ENCODE measurements at regions not wholly inside any gene's neighbourhood (a gene's known extent, or its start where the extent isn't known, plus 50 kb on each side); places are given as distances from the start of the nearest gene placed in this dataset.

GRCh38 chr2:198782734-198783133, 675.0 kb downstream of the SATB2 start:
- no peak for DNase-seq

- DNase-seq = no peak
These were observed 680.9 kb downstream of the SATB2 start for GRCh38 chr2:198776616-198777406.

GRCh38 chr2:198775737-198776136, 682.0 kb downstream of the SATB2 start:
- DNase-seq = no peak

- no peak for DNase-seq
These were observed 683.2 kb downstream of the SATB2 start for GRCh38 chr2:198774576-198774975.

DNA sequence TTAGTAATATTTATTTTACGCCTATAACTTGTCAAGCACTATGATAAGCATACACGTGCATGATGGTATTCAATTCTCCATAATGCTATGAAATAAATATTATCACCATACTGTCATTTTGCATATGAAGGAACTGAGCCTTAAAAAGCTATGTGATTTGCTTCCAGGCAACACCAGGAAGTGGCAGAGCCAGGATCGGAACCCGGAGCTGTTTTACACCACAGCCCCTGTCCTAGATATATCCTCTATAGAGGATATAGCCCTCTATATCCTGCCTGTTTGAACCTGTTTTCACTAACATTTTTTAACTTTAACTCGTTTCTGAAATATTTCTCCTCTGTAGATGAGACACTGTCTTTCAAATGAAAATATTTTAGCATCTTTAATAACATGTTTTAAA, 690.0 kb downstream of the SATB2 start:
- DNase-seq = no peak

DNA sequence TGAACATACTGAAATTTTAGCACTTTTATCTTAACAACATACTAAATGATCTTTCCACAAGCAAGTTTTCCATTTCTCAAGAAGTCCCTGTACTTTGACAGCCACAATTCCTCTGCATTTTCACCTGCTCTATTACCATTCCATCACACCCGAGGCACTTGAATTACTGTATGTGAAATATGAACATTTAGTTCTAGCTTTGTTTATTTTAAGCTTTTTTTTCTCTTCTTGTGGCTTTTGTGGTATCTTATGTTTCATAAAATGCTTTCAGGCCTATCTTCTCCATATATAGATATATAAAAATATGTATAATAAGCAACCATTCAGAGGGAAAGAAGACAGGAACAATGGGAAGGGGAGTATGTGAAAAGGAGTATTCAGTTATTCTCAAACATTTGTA, 693.9 kb downstream of the SATB2 start:
- no peak for DNase-seq

DNA sequence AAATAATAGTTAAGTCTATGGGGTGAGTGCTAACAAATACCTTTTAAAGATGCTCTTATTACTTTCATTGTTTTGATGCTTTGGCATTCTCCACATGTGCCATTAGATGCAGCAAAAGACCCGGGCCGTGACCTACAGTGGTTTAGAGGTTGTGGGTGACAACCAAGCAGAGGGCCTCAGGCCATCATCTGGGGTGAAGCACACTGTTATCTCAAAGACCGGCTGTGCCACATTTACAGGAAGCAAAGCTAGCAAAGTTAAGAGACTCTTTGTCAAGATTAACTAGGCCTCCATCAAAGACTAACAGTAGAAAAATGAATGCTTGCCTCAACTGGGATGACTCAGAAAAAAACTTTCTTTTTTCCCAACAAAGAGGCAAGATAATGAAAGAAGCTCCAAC, 695.3 kb downstream of the SATB2 start:
- DNase-seq = no peak

DNA sequence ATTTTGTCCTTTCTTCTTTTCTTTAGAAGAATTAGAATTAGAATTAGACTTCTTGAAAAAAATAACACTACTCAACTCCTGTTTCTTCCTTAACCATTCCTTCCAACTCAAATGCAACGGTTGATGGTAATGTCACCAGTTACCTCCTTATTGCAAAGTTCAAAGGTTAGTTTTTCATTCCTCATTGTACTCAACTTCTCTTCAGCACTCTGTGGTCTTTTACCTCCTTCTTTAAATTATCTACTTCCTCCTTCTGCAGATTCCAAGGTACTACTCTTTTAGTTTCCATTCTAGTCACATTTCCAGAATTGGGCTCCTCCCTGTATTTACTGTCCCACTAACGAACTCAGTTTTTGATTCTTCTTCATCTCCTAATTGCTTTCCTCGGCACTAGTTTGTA, 700.7 kb downstream of the SATB2 start:
- DNase-seq = no peak

GRCh38 chr2:198756166-198756565, 701.6 kb downstream of the SATB2 start:
- no peak for DNase-seq

GRCh38 chr2:198753101-198753500, 704.6 kb downstream of the SATB2 start:
- DNase-seq = no peak

DNA sequence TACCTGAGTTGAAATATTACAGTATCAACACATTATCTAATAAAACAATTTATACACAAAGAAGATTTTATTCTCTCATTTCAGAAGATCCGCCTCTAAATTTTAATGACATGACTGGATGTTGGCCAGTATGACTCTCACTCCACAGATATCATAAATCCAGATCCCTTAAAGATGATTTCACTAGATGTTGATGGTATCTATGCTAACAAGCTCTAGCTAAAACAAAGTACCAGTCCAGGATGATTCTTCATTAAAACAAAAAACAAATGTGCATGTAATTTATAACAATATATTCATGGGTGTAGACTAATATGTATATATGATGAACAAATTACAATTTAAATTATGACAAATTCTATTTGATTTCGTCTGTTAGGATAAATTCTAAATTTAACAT, 708.4 kb downstream of the SATB2 start:
- DNase-seq = no peak

DNA sequence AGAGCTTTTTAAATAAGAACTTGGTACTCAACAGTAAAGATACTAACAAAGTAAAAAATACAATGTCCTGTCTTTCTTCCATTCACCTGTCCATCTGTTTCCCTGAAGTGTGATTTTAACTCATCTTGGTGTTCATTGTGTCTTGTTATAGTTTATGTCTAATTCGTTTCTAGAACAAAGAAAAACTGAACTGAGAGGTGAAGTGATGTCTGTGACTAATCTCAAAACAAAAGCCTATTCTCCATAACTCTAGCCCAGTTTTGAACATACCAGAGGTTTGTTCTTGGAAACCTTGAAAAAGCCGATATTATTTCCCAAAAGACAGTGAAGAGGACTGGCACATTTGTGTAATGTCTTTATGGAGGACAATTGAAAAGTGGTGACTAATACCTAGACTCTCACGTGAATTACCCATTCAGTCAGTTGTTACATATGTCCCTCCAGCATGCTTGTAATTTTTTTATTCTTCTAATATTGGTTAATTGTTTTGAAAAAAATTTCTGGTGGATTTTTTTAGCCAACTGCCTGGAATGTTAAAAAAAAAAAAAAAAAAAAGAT, 725.8 kb downstream of the SATB2 start:
- no peak for DNase-seq

DNA sequence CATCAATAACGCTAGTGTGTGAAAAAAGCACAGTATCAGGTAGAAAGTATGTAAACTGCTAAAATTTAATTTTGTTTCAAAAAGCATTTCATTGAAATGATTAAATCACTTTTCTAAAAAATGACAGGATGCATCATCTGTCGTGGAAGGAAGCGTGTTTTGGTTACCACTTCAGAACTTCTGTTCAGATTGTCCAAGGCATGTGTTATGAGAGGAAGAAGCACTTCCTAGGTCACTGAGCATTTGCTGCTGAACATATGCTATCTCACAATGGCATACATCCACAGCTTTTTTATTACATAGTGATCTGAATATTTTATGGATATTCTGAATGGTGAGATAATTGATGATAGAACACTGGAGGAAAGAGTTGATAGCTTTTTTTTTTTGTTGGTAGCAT, 737.5 kb downstream of the SATB2 start:
- no peak for DNase-seq

DNA sequence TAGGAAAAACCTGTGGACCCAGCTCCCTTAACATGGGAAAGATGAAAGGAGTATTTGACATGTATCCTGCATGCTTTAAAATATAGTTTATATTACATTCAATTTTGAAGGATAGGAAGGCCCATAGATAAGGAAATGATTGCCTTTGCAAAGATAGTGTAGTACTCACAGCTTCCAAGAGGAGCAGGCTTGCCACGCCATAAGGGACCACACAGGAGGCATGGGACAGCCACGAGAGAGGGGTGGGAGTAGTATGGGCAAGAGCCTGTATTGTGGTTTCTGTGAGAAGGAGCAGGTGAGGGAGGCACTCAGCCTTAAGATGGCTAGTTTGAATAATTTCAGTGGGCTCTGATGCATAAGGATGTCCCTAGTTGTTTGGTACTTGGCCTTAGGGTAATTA, 740.3 kb downstream of the SATB2 start:
- no peak for DNase-seq

- DNase-seq = no peak
These were observed 742.4 kb downstream of the SATB2 start for GRCh38 chr2:198715302-198715835.

DNA sequence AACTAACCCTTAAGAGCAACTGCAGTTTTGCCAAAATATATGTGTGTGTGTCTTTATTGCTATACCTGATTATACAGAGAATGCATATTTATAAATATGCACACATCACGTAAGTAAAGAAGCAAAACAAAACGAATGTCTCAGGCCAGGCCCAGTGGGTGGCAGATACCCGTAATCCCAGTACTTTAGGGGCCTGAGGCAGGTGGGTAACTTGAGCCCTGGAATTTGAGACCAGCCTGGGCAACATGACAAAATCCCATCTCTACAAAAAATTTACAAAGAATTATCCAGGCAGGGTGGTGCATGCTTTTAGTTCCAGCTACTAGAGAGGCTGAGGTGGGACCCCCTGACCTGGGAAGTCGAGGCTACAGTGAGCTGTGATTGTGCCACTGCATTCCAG, 745.3 kb downstream of the SATB2 start:
- DNase-seq = no peak

GRCh38 chr2:198711484-198711883, 746.3 kb downstream of the SATB2 start:
- no peak for DNase-seq

DNA sequence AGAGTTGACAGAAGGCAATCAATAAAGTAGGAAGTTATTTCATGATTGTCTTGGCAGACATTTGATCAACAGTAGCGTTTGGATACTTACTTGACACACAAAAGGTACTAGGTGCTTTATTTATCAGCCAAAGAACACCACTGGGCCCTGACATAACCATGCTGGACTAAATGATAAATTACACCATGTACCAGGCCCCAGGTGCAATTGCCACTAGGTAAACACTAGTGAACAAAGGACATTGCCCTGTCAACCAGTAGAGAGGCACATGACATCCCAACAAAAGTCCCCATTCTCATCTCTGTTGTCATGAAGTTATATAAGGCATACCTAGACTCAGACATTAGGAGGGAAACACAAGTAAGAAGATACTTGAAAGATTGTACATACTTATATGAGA, 747.2 kb downstream of the SATB2 start:
- no peak for DNase-seq

- DNase-seq = no peak
These were observed 751.2 kb downstream of the SATB2 start for GRCh38 chr2:198706476-198707082.

DNA sequence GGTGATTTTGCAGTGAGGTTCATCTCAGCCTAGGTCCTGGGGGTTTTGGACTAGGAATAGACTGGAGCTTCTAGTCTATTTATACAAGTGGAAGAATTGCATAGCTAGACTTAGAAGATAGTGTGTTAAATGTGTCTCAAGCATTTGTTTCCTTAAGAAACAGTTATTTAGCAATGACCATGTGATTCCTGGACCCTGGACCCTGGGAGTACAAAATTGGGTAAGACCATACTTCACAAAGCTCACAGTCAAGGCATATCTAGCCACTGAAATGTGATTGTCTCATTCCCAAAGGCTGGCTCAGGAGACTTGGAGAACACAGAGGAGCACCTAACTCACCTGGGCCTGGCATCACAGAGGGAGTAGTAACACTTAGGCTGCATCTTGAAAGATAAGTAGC, 754.5 kb downstream of the SATB2 start:
- no peak for DNase-seq

- DNase-seq = no peak
These were observed 754.9 kb downstream of the SATB2 start for GRCh38 chr2:198702796-198703195.

DNA sequence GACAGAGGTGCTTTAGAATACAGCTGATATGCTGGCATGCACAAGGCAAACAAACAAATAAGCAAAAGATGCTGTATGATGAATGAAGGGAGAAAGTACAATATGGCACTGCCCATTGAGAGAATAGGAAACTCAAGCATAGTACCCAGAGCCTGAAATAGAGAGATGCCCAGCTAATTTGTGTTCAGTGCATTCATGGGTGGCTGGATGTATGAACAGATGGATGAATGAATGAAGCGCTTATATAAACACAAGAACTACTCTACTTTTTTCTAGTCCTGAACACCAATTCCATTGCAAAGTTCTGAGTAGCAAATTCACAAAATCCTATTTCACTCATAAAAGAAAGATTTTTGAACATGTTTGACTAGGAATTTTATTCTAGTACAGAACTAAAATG, 756.3 kb downstream of the SATB2 start:
- no peak for DNase-seq

GRCh38 chr2:198700319-198700718, 757.4 kb downstream of the SATB2 start:
- no peak for DNase-seq

DNA sequence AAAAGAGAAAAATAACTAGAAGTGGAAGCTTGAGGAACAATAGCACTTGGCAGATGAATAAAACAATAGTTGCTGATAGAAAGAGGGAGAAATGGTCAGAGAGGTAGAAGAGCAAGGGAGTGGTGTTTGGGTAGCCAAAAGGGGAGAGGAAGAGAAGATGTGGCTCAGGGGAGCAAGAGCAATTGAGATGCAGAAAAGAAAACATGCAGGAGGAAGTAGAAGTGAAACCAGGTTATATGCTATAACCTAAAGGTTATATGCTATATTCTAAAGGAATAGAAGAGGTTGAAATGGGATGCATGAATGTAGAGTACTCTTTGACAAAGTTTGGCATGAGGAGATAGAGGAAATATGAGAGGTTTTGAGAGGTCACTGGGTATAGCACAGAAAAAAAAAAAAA, 759.5 kb downstream of the SATB2 start:
- no peak for DNase-seq
